SK-N-SH (cell line): ENCODE measurements at regions not wholly inside any gene's neighbourhood (a gene's known extent, or its start where the extent isn't known, plus 50 kb on each side); places are given as distances from the start of the nearest gene placed in this dataset.

Source experiments
- CTCF ChIA-PET: fragments of 300-600, 350-600 bp; formaldehyde crosslinking; extraction: SDS; loops from one replicate; lab custom pipeline; 2021; lab: Yijun Ruan, JAX
- POLR2A ChIA-PET: fragments of 350-600 bp; sonication (Branson Sonifier 250); formaldehyde crosslinking; extraction: SDS; loops from one replicate; lab custom pipeline; 2020; ENCODE audit warnings: antibody characterized with exemption, inconsistent platforms; lab: Yijun Ruan, JAX
- DNase-seq: peaks from one replicate; pipeline ENCODE4 v3.0.0; 2012
- H2AFZ ChIP-seq: fragments of 200-600 bp; sonication (generic); 2 replicates; pipeline ENCODE4 v1.8.1; 2016; ENCODE audit warnings: antibody characterized with exemption, mild to moderate bottlenecking, low read depth
- H3F3A ChIP-seq: fragments of 200-600 bp; sonication (generic); replicated peaks from 2 replicates; pipeline ENCODE3; 2016; ENCODE audit warnings: antibody characterized with exemption, mild to moderate bottlenecking; ENCODE audit not compliant: insufficient read depth
- H3K27ac ChIP-seq, 2 experiments: fragments of 200-500 bp in 1 of 2; fragments of 200-600 bp in 1 of 2; sonication (Bioruptor generic) in 1 of 2; sonication (generic), shearing (Covaris generic) in 1 of 2; 2 replicates each; pipeline versions ENCODE4 v1.5.1 to v1.6.1; 2014 to 2016; ENCODE audit warnings: low read depth in 2 of 2, inconsistent platforms in 1 of 2, low read length in 1 of 2, mild to moderate bottlenecking in 1 of 2, mixed read lengths in 1 of 2
- H3K27me3 ChIP-seq: fragments of 200-600 bp; sonication (generic), shearing (Covaris generic); 2 replicates; pipeline ENCODE4 v1.6.1; 2016; ENCODE audit warnings: mixed run types; ENCODE audit not compliant: insufficient read depth
- H3K36me3 ChIP-seq, 2 experiments: fragments of 200-500 bp in 1 of 2; fragments of 200-600 bp in 1 of 2; sonication (Bioruptor generic) in 1 of 2; sonication (generic) in 1 of 2; replicated peaks in 1 of 2; 2 replicates each; pipeline versions ENCODE3 to v1.5.1; 2014 to 2016; ENCODE audit warnings: low read length in 1 of 2, mild to moderate bottlenecking in 1 of 2; ENCODE audit not compliant: insufficient read depth in 2 of 2, control insufficient read depth in 1 of 2
- H3K4me1 ChIP-seq, 2 experiments: fragments of 200-500 bp in 1 of 2; fragments of 200-600 bp in 1 of 2; sonication (Bioruptor generic) in 1 of 2; sonication (generic), shearing (Covaris generic) in 1 of 2; 2 replicates each; pipeline versions ENCODE4 v1.5.1 to v1.6.1; 2014 to 2016; ENCODE audit warnings: low read depth in 1 of 2, low read length in 1 of 2, mixed run types in 1 of 2; ENCODE audit not compliant: insufficient read depth in 2 of 2, control insufficient read depth in 1 of 2
- H3K4me2 ChIP-seq: fragments of 200-600 bp; sonication (generic), shearing (Covaris generic); 2 replicates; pipeline ENCODE4 v1.6.1; 2017; ENCODE audit warnings: mixed run types
- H3K4me3 ChIP-seq, 2 experiments: fragments of 200-500 bp in 1 of 2; fragments of 200-600 bp in 1 of 2; sonication (Bioruptor generic) in 1 of 2; sonication (generic), shearing (Covaris generic) in 1 of 2; 2 replicates each; pipeline versions ENCODE4 v1.5.1 to v1.8.1; 2014 to 2016; ENCODE audit warnings: low read depth in 2 of 2, inconsistent platforms in 1 of 2, low read length in 1 of 2, mild to moderate bottlenecking in 1 of 2, mixed read lengths in 1 of 2, moderate library complexity in 1 of 2
- H3K79me2 ChIP-seq: fragments of 200-600 bp; sonication (generic); 2 replicates; pipeline ENCODE4 v1.8.1; 2017; ENCODE audit warnings: mild to moderate bottlenecking; ENCODE audit not compliant: insufficient read depth
- H3K9ac ChIP-seq: fragments of 200-600 bp; sonication (generic); 2 replicates; pipeline ENCODE4 v1.6.1; 2017; ENCODE audit warnings: mixed run types
- H3K9me2 ChIP-seq: fragments of 200-600 bp; sonication (generic); 2 replicates; pipeline ENCODE4 v1.6.1; 2017; ENCODE audit warnings: mixed run types
- H3K9me3 ChIP-seq: fragments of 200-600 bp; sonication (generic); 2 replicates; pipeline ENCODE4 v1.6.1; 2017; ENCODE audit warnings: mixed run types, mild to moderate bottlenecking, moderate library complexity
- H4K20me1 ChIP-seq: fragments of 200-600 bp; sonication (generic); 2 replicates; pipeline ENCODE4 v1.6.1; 2017; ENCODE audit warnings: mild to moderate bottlenecking, mixed run types; ENCODE audit not compliant: insufficient read depth
- CHD2 ChIP-seq: fragments of 150-350 bp; IDR thresholded peaks from 2 replicates; pipeline ENCODE4 v1.6.1; 2018; ENCODE audit warnings: low read length; ENCODE audit not compliant: partially characterized antibody
- CTCF ChIP-seq: fragments of 200-600 bp; sonication (generic); IDR thresholded peaks from 2 replicates; pipeline ENCODE4 v1.6.1; 2017; ENCODE audit warnings: antibody characterized with exemption, mild to moderate bottlenecking, moderate library complexity
- EZH2phosphoT487 ChIP-seq: fragments of 200-600 bp; sonication (generic); IDR thresholded peaks from 2 replicates; pipeline ENCODE4 v1.6.1; 2017; ENCODE audit warnings: low read depth, mixed run types, mild to moderate bottlenecking, antibody characterized with exemption, moderate library complexity, borderline replicate concordance
- FOXJ3 ChIP-seq: sonication (generic); formaldehyde crosslinking; IDR thresholded peaks from 2 replicates; pipeline ENCODE4 v1.5.1; 2020; ENCODE audit warnings: mild to moderate bottlenecking, missing genetic modification reagents
- FOXM1 ChIP-seq: IDR thresholded peaks from 2 replicates; pipeline ENCODE4 v1.4.0; 2012; ENCODE audit warnings: low read depth, mild to moderate bottlenecking
- IRF3 ChIP-seq: fragments of 150-350 bp; IDR thresholded peaks from 2 replicates; pipeline ENCODE4 v1.6.1; 2016; ENCODE audit warnings: mild to moderate bottlenecking, low read depth, low read length
- MEF2A ChIP-seq: IDR thresholded peaks from 2 replicates; pipeline ENCODE4 v1.4.0; 2012; ENCODE audit warnings: low read depth, borderline replicate concordance
- NFIC ChIP-seq: IDR thresholded peaks from 2 replicates; pipeline ENCODE4 v1.4.0; 2012; ENCODE audit warnings: borderline replicate concordance
- RCOR1 ChIP-seq: fragments of 150-350 bp; IDR thresholded peaks from 2 replicates; pipeline ENCODE4 v1.6.1; 2017; ENCODE audit warnings: antibody characterized with exemption, low read length
- REST ChIP-seq: IDR thresholded peaks from 2 replicates; pipeline ENCODE4 v1.6.1; 2012; ENCODE audit warnings: mild to moderate bottlenecking, low read depth, low read length, moderate library complexity
- SMC3 ChIP-seq: IDR thresholded peaks from 2 replicates; pipeline ENCODE4 v1.6.1; 2012; ENCODE audit warnings: low read depth, low read length, improper control_type of control experiment
- USF2 ChIP-seq: fragments of 150-350 bp; IDR thresholded peaks from 2 replicates; pipeline ENCODE4 v1.6.1; 2017; ENCODE audit warnings: antibody characterized with exemption, low read length, low read depth, borderline replicate concordance
- WGBS: methylation state at CpG from one replicate; pipeline ENCODE4 v1.1.6; 2017; ENCODE audit warnings: low lambda C conversion rate; 5-methylcytosine and 5-hydroxymethylcytosine counted together

GRCh38 chrX:117543885-117544284 lies 572.7 kb downstream of the KLHL13 start:
- Histone ChIP-seq H2AFZ (no peak overlapping the region), H3K4me1 (no peaks in the 10 kb centered on the region), H3K9me3 (no peaks in the 10 kb centered on the region), H3K9ac (no peak overlapping the region), H3K27ac (no peak overlapping the region), H3K4me2 (no peak overlapping the region), H3K36me3 (no peaks in the 10 kb centered on the region), H3K79me2 (no peaks in the 10 kb centered on the region), H3K4me3 (no peak overlapping the region), H3F3A (no peaks in the 10 kb centered on the region), H4K20me1 (no peaks in the 10 kb centered on the region), H3K27me3 (no peaks in the 10 kb centered on the region), H3K9me2 (no peaks in the 10 kb centered on the region)
- WGBS: 7% methylated on average over 3 of the region's 3 CpGs
- no peak for DNase-seq
- TF ChIP-seq USF2 (no peak), EZH2phosphoT487 (no peak), FOXJ3 (CRISPR knock-in tag) (no peak), REST (no peak), CHD2 (no peak)
- TF ChIP-seq, all 33 proteins: peak for 0
- CTCF ChIA-PET: no interaction called here
- POLR2A ChIA-PET: no interaction called here

- Histone ChIP-seq H3K9ac (no peak overlapping the region), H3K36me3 (no peaks in the 10 kb centered on the region), H3K4me3 (no peak overlapping the region), H3K9me3 (no peaks in the 10 kb centered on the region), H3K9me2 (no peaks in the 10 kb centered on the region), H3K79me2 (no peaks in the 10 kb centered on the region), H2AFZ (no peak overlapping the region), H3K27ac (no peak overlapping the region), H3K4me1 (peaks cover 0 to 2% of the 10 kb centered on the region in 2 experiments; a peak in 2 of 4 replicates), H4K20me1 (no peaks in the 10 kb centered on the region), H3K27me3 (no peaks in the 10 kb centered on the region), H3K4me2 (no peak overlapping the region), H3F3A (no peaks in the 10 kb centered on the region)
- TF ChIP-seq SMC3 (no peak), NFIC (no peak), RCOR1 (no peak), CTCF (no peak), IRF3 (no peak), FOXM1 (no peak), MEF2A (no peak)
- 0% methylated on average over 1 of the region's 1 CpG for WGBS
- DNase-seq: no peak
- POLR2A ChIA-PET: no interaction called here
- CTCF ChIA-PET: interaction anchor here (0.7 kb wide), 1 partner anchor 64 kb away, joined by 3 read pairs; no protein-coding TSS in a partner anchor
Observed at GRCh38 chrX:117539090-117539418, 577.6 kb downstream of the KLHL13 start.
